Fibroblast of lung (primary cell): ENCODE measurements at regions not wholly inside any gene's neighbourhood (a gene's known extent, or its start where the extent isn't known, plus 50 kb on each side); places are given as distances from the start of the nearest gene placed in this dataset.

Source experiments
- DNase-seq, 2 donors: peaks; one replicate each; pipeline versions ENCODE4 v3.0.0 to v3.0.0-alpha.2; 2010; ENCODE audit warnings: low read depth in 2 of 2
- H2AFZ ChIP-seq: 2 replicates; pipeline ENCODE4 v1.5.1; 2012; ENCODE audit warnings: low read length, control low read depth, inconsistent platforms
- H3K27ac ChIP-seq: 2 replicates; pipeline ENCODE4 v1.5.1; 2011; ENCODE audit warnings: low read length, control low read depth; ENCODE audit not compliant: insufficient read depth
- H3K27me3 ChIP-seq: 2 replicates; pipeline ENCODE4 v1.5.1; 2011; ENCODE audit warnings: mild to moderate bottlenecking, low read length; ENCODE audit not compliant: control insufficient read depth, insufficient read depth
- H3K36me3 ChIP-seq: 2 replicates; pipeline ENCODE4 v1.5.1; 2011; ENCODE audit warnings: low read length; ENCODE audit not compliant: control insufficient read depth, insufficient read depth
- H3K4me1 ChIP-seq: 2 replicates; pipeline ENCODE4 v1.5.1; 2011; ENCODE audit warnings: low read length; ENCODE audit not compliant: control insufficient read depth, insufficient read depth; ENCODE audit errors: extremely low read depth
- H3K4me2 ChIP-seq: 2 replicates; pipeline ENCODE4 v1.5.1; 2011; ENCODE audit warnings: low read length, control low read depth; ENCODE audit not compliant: insufficient read depth; ENCODE audit errors: extremely low read depth
- H3K4me3 ChIP-seq, 4 experiments: fragments of 200-600 bp in 1 of 4; sonication (generic) in 1 of 4; replicated peaks in 1 of 4; 2 replicates each; pipeline ENCODE4 v1.5.1; 2011 to 2016; ENCODE audit warnings: low read length in 4 of 4, low read depth in 3 of 4, mild to moderate bottlenecking in 3 of 4, control low read depth in 2 of 4, inconsistent platforms in 1 of 4, mixed read lengths in 1 of 4; ENCODE audit not compliant: insufficient read depth in 1 of 4; ENCODE audit errors: control extremely low read depth in 1 of 4
- H3K79me2 ChIP-seq: 2 replicates; pipeline ENCODE4 v1.5.1; 2012; ENCODE audit warnings: mild to moderate bottlenecking, low read length, inconsistent platforms; ENCODE audit not compliant: control insufficient read depth, insufficient read depth
- H3K9ac ChIP-seq: 2 replicates; pipeline ENCODE4 v1.5.1; 2011; ENCODE audit warnings: mild to moderate bottlenecking, low read length, control low read depth; ENCODE audit not compliant: insufficient read depth
- H3K9me3 ChIP-seq: 2 replicates; pipeline ENCODE4 v1.5.1; 2012; ENCODE audit warnings: low read depth, low read length; ENCODE audit not compliant: control insufficient read depth, insufficient read depth
- H4K20me1 ChIP-seq: 2 replicates; pipeline ENCODE4 v1.5.1; 2011; ENCODE audit warnings: low read length; ENCODE audit not compliant: control insufficient read depth, insufficient read depth; ENCODE audit errors: extremely low read depth
- CTCF ChIP-seq, 2 donors: IDR thresholded peaks in 1 of 2; conservative IDR thresholded peaks in 1 of 2; 1 replicate in 1 of 2; 2 replicates in 1 of 2; pipeline ENCODE4 v1.5.1; 2011 to 2012; ENCODE audit warnings: low read length in 2 of 2, control low read depth in 1 of 2, inconsistent platforms in 1 of 2, low read depth in 1 of 2, mild to moderate bottlenecking in 1 of 2
- EZH2 ChIP-seq: IDR thresholded peaks from 2 replicates; pipeline ENCODE4 v1.5.1; 2012; ENCODE audit warnings: low read length, control low read depth, mild to moderate bottlenecking; ENCODE audit errors: missing control alignments

DNA sequence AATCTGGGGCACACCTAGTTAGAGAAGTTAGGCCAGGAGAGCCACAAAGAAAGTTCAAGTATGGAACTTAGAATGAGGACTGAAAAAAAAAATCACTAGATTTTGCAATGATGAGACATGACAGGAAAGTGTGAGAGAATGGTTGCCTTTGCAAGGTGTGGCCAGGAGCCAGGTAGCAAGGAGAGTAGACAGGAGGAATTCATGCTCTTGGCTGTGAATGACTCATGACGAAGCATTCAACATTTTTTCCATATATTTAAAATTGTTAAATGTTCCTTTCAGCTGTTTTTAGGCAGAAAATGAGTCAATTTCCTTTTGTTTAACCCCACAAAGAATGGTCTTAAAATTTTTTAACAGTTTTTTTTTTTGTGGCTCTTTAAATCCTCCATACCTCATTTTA is 636.9 kb downstream of the PLCL1 start:
- Histone ChIP-seq H3K9ac (no peak overlapping the region), H3K4me3 (no peak overlapping the region), H2AFZ (no peak overlapping the region), H3K36me3 (no peaks in the 10 kb centered on the region), H3K27ac (no peak overlapping the region), H3K9me3 (no peaks in the 10 kb centered on the region), H4K20me1 (no peaks in the 10 kb centered on the region), H3K4me1 (no peaks in the 10 kb centered on the region), H3K4me2 (no peak overlapping the region), H3K79me2 (no peaks in the 10 kb centered on the region), H3K27me3 (no peaks in the 10 kb centered on the region)
- TF ChIP-seq EZH2: no peak
- TF ChIP-seq CTCF (conservative IDR thresholded peaks at IDR 0.05 in 1 of 2, IDR thresholded peaks at IDR 0.05 in 1 of 2; ENCODE audit: low read depth in 1 of 2, low read length in 2 of 2): no peak
- peak in 1 of 2 donors; percentile 69 for DNase-seq

DNA sequence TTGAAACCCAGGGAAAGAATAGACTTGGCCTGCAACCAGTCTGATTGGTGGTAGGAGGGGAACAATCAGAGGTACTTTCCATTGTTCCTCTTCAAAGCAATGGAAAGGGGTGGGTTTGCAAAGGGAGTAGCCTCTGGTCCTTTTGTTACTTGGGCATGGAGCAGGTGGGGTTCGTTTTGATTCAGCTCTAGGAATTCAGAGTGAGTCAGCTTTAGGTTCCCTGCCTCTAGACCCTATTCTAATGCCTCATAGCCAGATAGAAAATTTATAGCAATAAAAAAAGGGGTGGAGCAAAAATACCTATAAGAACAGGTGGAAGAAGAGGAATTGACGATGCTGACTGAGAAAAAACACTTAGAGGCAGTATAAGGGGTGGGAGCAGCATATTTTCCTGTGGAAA is 636.4 kb downstream of the PLCL1 start:
- Histone ChIP-seq H4K20me1 (no peaks in the 10 kb centered on the region), H3K4me3 (no peak overlapping the region), H3K79me2 (no peaks in the 10 kb centered on the region), H3K4me1 (no peaks in the 10 kb centered on the region), H3K27me3 (no peaks in the 10 kb centered on the region), H3K9me3 (no peaks in the 10 kb centered on the region), H3K9ac (no peak overlapping the region), H2AFZ (no peak overlapping the region), H3K27ac (no peak overlapping the region), H3K4me2 (no peak overlapping the region), H3K36me3 (no peaks in the 10 kb centered on the region)
- DNase-seq: peak in 1 of 2 donors; percentile 7
- TF ChIP-seq CTCF (conservative IDR thresholded peaks at IDR 0.05 in 1 of 2, IDR thresholded peaks at IDR 0.05 in 1 of 2; ENCODE audit: low read depth in 1 of 2, low read length in 2 of 2) (no peak), EZH2 (no peak)

- Histone ChIP-seq H3K36me3 (no peaks in the 10 kb centered on the region), H3K4me2 (no peak overlapping the region), H4K20me1 (no peaks in the 10 kb centered on the region), H3K27ac (no peak overlapping the region), H3K27me3 (no peaks in the 10 kb centered on the region), H3K9ac (no peak overlapping the region), H3K79me2 (no peaks in the 10 kb centered on the region), H3K9me3 (no peaks in the 10 kb centered on the region), H3K4me3 (no peak overlapping the region), H2AFZ (no peak overlapping the region), H3K4me1 (no peaks in the 10 kb centered on the region)
- DNase-seq: peak in 1 of 2 donors; percentile 7
- no peak for TF ChIP-seq CTCF (conservative IDR thresholded peaks at IDR 0.05 in 1 of 2, IDR thresholded peaks at IDR 0.05 in 1 of 2; ENCODE audit: low read depth in 1 of 2, low read length in 2 of 2)
- TF ChIP-seq EZH2: no peak
Observed at GRCh38 chr2:198438331-198438730, 633.9 kb downstream of the PLCL1 start.
